ENCODE measurements at regions not wholly inside any gene's neighbourhood (a gene's known extent, or its start where the extent isn't known, plus 50 kb on each side); places are given as distances from the start of the nearest gene placed in this dataset.

DNA sequence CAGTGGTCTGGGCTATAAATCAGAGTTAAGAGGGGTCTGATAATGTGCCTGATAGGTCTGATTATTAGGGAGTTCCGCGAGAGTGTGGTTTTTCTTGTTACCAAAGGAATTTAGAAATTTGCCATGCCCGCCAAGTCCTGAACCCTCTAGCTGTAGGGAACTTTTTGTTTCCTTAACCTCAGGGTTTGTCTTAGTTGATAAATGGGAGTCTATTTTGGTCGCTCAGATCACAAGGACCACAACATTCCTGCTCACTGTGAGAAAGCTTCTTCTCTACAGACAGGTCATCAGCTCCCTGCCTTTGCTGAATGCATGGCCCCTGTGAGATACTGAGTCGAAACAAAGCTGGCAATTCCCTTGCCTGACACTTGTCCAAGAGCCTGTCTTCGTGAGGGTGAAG, 497.8 kb downstream of the HS3ST4 start:
- DNase-seq (ENCODE audit: extremely low read depth in 1 of 2, low read depth in 1 of 2): no peak

DNA sequence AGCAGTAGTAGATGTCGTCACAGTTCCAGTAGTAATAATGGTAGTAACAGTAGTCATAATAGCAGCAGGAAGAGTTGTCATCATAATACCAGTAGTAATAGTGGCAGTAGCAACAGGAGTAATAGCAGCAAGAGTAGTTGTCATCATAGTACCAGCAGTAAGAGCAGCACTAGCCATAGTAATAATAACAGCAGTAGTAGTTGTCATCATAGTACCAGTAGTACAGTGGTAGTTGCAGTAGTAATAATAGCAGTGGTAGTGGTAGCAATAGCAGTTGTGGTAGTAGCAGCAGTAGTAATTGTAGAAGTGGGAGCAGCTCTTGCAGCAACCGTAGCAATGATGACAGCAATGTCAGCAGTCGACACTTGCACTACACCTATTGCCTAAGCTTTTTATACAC, 502.8 kb downstream of the HS3ST4 start:
- no peak for DNase-seq (ENCODE audit: extremely low read depth in 1 of 2, low read depth in 1 of 2)

DNA sequence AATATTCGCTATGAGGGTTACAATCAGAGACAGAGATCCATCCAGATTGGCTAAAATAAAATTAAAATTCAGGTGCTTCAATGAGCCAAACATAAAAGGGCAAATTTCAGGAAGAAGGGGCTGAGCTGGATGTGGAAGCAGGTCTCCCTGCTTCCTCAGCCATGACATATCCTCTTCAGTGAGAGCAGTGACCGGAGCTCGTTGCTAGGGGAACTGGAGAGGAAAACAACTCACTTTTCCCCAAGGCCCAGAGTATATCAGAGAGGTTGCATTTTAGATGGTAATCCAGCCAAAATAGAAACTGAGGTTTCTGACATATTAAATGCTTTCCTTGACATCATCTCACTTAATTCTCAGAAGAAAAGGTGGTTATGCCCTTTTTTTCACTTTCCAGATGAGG, 503.5 kb downstream of the HS3ST4 start:
- no peak for DNase-seq (ENCODE audit: extremely low read depth in 1 of 2, low read depth in 1 of 2)

DNA sequence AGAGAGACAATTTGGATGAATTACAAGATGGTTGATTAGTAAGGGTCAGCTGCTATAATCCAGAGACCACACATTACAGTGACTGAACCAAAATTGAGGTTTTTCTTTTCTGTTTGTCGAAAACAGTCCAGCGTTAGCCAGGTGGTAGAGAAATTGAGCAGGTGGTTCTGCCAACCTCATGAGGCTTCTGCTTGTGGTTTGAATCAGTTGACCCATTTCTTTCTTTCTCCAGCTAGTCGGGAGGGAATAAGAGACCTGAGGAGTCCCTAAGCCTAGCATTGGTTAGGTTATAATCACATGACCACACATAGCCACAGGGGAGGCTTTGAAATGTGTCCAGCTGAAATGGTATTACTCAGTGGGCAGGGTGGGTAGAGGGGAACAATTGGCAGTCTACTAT, 504.6 kb downstream of the HS3ST4 start:
- no peak for DNase-seq (ENCODE audit: extremely low read depth in 1 of 2, low read depth in 1 of 2)

- DNase-seq (ENCODE audit: extremely low read depth in 1 of 2, low read depth in 1 of 2): no peak
Observed at GRCh38 chr16:26196802-26197201, 505.0 kb downstream of the HS3ST4 start.

GRCh38 chr16:26197707-26198106, 505.9 kb downstream of the HS3ST4 start:
- DNase-seq (ENCODE audit: extremely low read depth in 1 of 2, low read depth in 1 of 2): no peak

- no peak for DNase-seq (ENCODE audit: extremely low read depth in 1 of 2, low read depth in 1 of 2)
Observed at GRCh38 chr16:26198221-26198620, 506.5 kb downstream of the HS3ST4 start.

DNA sequence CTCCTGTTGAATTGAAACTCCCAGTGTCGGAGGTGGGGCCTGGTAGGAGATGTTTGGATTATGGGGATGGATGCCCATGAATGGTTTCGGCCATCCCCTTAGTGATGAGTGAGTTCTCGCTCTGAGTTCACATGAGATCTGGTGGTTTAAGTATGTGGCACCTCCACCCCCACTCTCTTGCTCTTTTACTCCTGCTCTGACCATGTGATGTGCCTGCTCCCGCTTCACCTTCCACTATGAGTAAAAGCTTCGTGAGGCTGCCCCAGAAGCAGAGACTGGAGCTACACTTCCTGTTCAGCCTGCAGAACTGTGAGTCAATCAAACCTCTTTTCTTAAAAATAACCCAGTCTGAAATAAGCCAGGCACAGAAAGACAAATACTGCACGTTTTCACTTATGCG, 512.4 kb downstream of the HS3ST4 start:
- no peak for DNase-seq (ENCODE audit: extremely low read depth in 1 of 2, low read depth in 1 of 2)

DNA sequence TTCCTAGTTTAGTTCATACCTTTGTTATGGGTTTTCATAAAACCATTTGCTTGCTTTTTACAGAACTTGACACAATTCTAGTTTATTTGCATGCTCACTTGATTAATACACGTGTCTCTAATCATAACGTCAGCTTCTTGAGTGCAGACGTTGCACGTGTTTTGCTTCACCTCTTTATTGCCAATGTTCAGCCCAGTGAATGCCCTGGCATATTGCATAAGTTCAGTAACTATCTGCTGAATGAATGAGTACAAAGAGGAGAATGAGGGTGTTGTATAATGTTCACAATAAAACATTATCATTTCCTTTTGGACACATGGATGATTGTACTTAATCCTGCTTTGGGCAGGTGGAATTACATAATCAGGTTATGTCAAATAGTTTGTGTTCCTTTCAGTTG, 519.8 kb downstream of the HS3ST4 start:
- no peak for DNase-seq (ENCODE audit: extremely low read depth in 1 of 2, low read depth in 1 of 2)

DNA sequence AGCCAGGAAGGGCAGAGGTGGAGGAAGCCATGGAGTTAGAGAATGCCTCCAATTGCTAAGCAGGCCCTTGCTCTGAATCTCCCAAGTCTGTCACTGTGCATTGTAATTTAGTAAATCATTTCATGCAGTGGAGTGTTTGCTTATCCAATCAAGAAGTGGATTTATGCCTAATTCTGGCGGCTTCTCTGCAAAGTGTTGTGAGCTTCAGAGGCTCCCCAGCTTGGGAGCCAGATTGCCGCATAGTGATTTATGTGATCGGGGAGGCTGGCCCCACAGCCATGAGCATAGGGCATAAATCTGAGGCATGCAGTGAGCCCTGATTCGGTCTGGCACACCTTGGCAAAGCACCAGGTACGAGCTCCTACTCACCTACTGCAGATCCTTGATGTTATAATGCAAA, 520.8 kb downstream of the HS3ST4 start:
- DNase-seq (ENCODE audit: extremely low read depth in 1 of 2, low read depth in 1 of 2): no peak

- no peak for DNase-seq (ENCODE audit: extremely low read depth in 1 of 2, low read depth in 1 of 2)
Observed at GRCh38 chr16:26214581-26215174, 522.9 kb downstream of the HS3ST4 start.

GRCh38 chr16:26220894-26221293, 529.1 kb downstream of the HS3ST4 start:
- no peak for DNase-seq (ENCODE audit: extremely low read depth in 1 of 2, low read depth in 1 of 2)

DNA sequence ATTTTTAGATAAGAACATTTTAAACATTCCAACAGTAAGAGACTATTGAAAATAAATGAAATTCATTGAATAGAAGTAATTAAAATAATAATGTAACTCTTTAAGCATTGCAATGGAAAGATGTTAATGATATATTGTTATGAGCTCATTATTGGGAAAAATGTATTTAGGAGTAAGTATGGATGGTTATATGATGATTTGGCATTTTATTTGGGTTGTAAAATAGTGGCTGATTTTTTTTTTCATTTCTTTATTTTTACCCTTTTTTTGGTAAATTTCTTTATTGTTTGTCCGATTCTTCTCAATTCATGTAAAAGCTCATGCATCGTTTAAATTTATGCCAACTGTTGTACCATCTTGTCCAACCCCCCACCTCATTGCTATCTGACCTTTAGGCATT, 539.9 kb downstream of the HS3ST4 start:
- no peak for DNase-seq (ENCODE audit: extremely low read depth in 1 of 2, low read depth in 1 of 2)

- no peak for DNase-seq (ENCODE audit: extremely low read depth in 1 of 2, low read depth in 1 of 2)
Observed at GRCh38 chr16:26240807-26241206, 549.0 kb downstream of the HS3ST4 start.

- DNase-seq (ENCODE audit: extremely low read depth in 1 of 2, low read depth in 1 of 2): no peak
Observed at GRCh38 chr16:26247063-26247462, 555.3 kb downstream of the HS3ST4 start.

DNA sequence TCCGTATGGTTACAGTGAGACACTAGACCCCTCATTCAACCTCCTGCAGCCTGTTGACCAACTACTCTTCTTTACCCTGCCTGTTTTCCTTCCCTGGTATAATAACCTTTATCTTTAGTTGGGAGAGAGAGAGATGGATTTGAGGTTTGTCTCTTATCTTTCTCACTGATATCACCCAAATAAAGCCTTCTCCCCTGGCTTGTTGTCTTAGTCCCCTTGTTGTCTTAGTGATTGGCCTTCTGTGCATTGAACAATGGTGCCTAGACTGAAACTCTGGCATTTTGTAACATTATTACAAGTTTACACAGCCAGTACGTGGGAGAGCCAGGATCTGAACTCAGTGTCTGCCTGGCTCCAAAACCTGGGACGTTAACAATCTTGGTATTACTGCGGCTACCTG, 560.8 kb downstream of the HS3ST4 start:
- no peak for DNase-seq (ENCODE audit: extremely low read depth in 1 of 2, low read depth in 1 of 2)

- no peak for DNase-seq (ENCODE audit: extremely low read depth in 1 of 2, low read depth in 1 of 2)
Observed at GRCh38 chr16:26261621-26262020, 569.9 kb downstream of the HS3ST4 start.

DNA sequence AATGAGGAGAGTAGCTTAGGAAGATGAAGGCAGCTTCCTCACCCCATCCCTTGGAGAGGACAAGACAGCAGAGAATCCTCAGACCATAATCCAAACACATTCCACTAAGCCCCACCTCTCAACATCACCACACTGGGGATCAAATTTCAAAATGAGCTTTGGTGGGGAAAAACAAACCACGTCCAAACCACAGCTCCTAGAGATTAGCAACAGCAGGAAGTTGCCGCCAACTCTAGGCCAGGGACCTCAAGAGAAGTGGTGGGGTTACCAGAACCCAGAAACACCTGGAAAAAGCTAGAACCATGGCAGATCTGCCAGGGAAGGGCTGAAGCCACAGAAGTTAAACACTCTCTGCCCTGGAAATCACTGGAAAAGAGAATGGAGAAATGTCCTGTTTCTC, 571.6 kb downstream of the HS3ST4 start:
- DNase-seq (ENCODE audit: extremely low read depth in 1 of 2, low read depth in 1 of 2): no peak

- no peak for DNase-seq (ENCODE audit: extremely low read depth in 1 of 2, low read depth in 1 of 2)
Observed at GRCh38 chr16:26267641-26268040, 575.9 kb downstream of the HS3ST4 start.

- DNase-seq (ENCODE audit: extremely low read depth in 1 of 2, low read depth in 1 of 2): no peak
Observed at GRCh38 chr16:26269673-26270072, 577.9 kb downstream of the HS3ST4 start.

GRCh38 chr16:26273607-26274006, 581.8 kb downstream of the HS3ST4 start:
- no peak for DNase-seq (ENCODE audit: extremely low read depth in 1 of 2, low read depth in 1 of 2)

GRCh38 chr16:26275021-26275590, 583.3 kb downstream of the HS3ST4 start:
- DNase-seq (ENCODE audit: extremely low read depth in 1 of 2, low read depth in 1 of 2): no peak

DNA sequence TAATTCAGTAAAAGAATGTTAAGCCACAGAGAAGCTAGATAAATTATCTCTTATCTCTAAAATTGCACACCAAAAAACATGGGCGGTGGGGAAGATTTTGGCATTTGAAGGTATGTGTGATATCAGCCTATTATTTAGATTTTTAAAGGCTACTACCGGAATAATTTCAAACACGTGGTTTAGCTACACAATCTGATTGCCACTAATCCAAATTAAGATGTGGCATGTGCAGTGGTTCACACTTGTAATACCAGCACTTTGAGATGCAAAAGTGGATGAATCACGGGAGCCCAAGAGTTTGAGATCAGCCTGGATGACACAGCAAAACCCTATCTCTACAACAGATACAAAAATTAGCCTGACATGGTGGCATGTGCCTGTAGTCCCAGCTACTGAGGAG, 584.5 kb downstream of the HS3ST4 start:
- no peak for DNase-seq (ENCODE audit: extremely low read depth in 1 of 2, low read depth in 1 of 2)
